Kidney glomerular epithelial cell (primary cell): ENCODE measurements at regions not wholly inside any gene's neighbourhood (a gene's known extent, or its start where the extent isn't known, plus 50 kb on each side); places are given as distances from the start of the nearest gene placed in this dataset.
"Not testable (repeated sequence)": the region's sequence is repeated elsewhere in the genome, so short reads cannot be mapped to it uniquely, and the experiment has no call there.

Experiments
- DNase-seq: peaks from one replicate; lab custom pipeline; 2025; lab: John Stamatoyannopoulos, UW

- DNase-seq = no peak
Measured at GRCh38 chr14:44385906-44386305, 121.2 kb downstream of the FSCB start.

GRCh38 chr14:44385296-44385695 is 121.8 kb downstream of the FSCB start:
- DNase-seq = not testable (repeated sequence)

GRCh38 chr14:44384601-44385293 is 122.3 kb downstream of the FSCB start:
- DNase-seq = not testable (repeated sequence)

GRCh38 chr14:44384093-44384492 is 123.0 kb downstream of the FSCB start:
- DNase-seq = no peak

GRCh38 chr14:44383636-44384035 is 123.4 kb downstream of the FSCB start:
- no peak for DNase-seq

- no peak for DNase-seq
Measured at GRCh38 chr14:44379292-44379977, 127.6 kb downstream of the FSCB start.

- no peak for DNase-seq
Measured at GRCh38 chr14:44374906-44375305, 132.2 kb downstream of the FSCB start.

- DNase-seq = no peak
Measured at GRCh38 chr14:44372807-44373489, 134.1 kb downstream of the FSCB start.

- no peak for DNase-seq
Measured at GRCh38 chr14:44372231-44372630, 134.9 kb downstream of the FSCB start.

GRCh38 chr14:44370727-44371126 is 136.4 kb downstream of the FSCB start:
- DNase-seq = no peak

- no peak for DNase-seq
Measured at GRCh38 chr14:44369401-44370123, 137.5 kb downstream of the FSCB start.

- no peak for DNase-seq
Measured at GRCh38 chr14:44361083-44361482, 146.0 kb downstream of the FSCB start.

GRCh38 chr14:44353805-44354204 is 153.3 kb downstream of the FSCB start:
- DNase-seq = no peak

GRCh38 chr14:44352201-44352600 is 154.9 kb downstream of the FSCB start:
- DNase-seq = no peak

GRCh38 chr14:44347316-44347715 is 159.8 kb downstream of the FSCB start:
- no peak for DNase-seq

- no peak for DNase-seq
Measured at GRCh38 chr14:44341116-44341515, 166.0 kb downstream of the FSCB start.

- DNase-seq = no peak
Measured at GRCh38 chr14:44339862-44340261, 167.2 kb downstream of the FSCB start.

- peak; percentile 5 for DNase-seq
Measured at GRCh38 chr14:44339231-44339630, 167.9 kb downstream of the FSCB start.

GRCh38 chr14:44317441-44317746 is 189.7 kb downstream of the FSCB start:
- no peak for DNase-seq

- peak; percentile 94 for DNase-seq
Measured at GRCh38 chr14:44316647-44317440, 190.2 kb downstream of the FSCB start.

- DNase-seq = no peak
Measured at GRCh38 chr14:44309331-44309730, 197.8 kb downstream of the FSCB start.

GRCh38 chr14:44300916-44301315 is 206.2 kb downstream of the FSCB start:
- no peak for DNase-seq
